ENCODE measurements at regions not wholly inside any gene's neighbourhood (a gene's known extent, or its start where the extent isn't known, plus 50 kb on each side); places are given as distances from the start of the nearest gene placed in this dataset.

DNA sequence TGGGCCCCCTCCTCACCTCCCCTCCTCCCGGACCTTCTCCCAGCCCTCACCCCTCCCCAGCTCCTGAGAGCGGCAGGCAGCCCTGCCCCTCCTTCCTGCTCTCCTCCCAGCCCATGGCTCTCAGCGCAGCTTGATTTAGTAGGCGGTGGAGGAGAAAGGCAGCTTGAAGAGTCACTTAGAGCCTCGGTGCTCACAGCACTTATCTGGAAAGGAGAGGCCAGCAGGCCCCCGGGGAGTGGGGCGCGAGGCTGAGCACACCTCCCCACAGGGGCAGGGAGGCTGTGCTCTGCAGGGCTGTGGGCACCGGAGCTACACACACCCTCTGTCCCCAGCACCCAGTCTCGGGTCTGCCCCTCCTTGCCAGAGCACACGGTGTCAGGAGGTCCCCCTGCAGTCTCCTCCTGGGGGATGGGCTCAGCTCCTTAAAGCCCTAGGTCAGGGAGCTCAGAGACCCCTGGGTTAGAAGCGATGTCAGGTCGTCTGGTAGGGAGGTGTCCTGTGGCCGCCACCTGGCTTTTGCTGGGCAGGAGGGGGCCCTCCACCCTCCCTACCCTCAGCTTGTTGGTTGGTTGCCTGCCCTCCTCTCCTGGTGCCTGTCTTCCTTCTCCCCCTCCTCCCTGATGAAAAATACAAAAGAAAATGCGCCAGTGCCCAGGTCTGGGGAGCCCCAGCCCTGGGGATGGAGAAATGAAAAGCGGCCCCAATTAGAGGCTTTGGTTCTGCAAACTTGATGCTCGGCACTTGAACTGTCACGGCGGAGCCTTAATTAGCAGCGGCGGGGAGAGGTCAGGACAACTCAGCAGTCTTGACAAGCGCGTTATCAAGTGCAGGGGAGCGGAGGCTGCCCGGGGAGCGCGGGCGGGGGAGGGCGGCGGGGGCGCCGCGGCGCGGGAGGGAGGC, 151.1 kb upstream of the GSE1 start:
- in situ Hi-C loops (cut with HindIII; ENCODE audit: low pct_unique_long_range_greater_than_20kb, low sequenced_read_pairs), result no loop called here
- DNase-seq (ENCODE audit: low read depth in 1 of 2, low spot score in 1 of 2), result peak; percentile 84 to 88
- TF ChIP-seq JUND (IDR thresholded peaks at IDR 0.05; ENCODE audit: low read depth), result no peak

DNA sequence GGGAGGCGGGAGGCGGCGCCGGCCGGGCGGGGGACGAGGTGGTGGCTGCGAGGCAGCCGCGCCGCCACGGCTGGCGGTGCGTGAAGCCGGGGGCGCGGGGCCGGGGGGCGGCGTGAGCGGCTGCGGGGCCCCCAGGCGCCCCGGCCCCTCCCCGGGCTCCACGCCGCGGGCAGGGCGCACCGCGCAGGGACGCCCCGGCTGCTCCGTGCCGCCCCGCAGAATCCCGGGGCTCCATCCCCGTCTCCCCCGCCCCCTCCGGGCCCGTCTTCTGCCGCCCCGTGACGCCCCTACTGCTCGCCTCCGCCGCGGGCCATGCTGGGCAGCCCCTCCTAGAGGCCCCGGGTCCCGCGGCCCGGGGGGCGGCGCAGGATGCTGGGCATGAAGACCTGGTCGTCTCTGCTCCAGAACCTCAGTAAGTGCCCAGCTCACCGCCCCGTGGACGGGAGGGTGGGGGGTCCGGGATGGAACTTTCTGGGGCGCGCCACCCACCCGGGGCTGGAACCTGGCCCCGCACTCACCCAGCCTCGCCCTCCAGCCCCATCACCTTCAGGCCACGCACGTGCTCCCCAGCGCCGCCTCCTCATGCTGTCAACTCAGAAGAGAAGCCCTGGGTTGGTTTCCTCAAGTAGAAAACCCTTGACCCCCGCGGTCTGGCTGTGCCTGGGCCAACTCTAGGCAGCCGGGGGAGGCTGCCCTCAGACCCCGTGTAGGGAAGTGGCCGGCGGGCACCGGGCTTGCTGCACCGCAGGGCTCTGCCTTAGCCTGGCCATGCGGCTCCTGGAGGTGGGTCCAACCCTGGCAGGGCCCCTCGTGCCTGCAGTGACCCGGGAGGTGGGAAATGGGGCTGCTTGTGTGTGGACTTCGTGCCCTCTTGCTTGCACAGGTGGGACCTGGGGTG, 150.2 kb upstream of the GSE1 start:
- peak in 1 of 2 experiments; percentile 92 for DNase-seq (ENCODE audit: low read depth in 1 of 2, low spot score in 1 of 2)
- no peak for TF ChIP-seq JUND (IDR thresholded peaks at IDR 0.05; ENCODE audit: low read depth)
- in situ Hi-C loops (cut with HindIII; ENCODE audit: low pct_unique_long_range_greater_than_20kb, low sequenced_read_pairs), result no loop called here

DNA sequence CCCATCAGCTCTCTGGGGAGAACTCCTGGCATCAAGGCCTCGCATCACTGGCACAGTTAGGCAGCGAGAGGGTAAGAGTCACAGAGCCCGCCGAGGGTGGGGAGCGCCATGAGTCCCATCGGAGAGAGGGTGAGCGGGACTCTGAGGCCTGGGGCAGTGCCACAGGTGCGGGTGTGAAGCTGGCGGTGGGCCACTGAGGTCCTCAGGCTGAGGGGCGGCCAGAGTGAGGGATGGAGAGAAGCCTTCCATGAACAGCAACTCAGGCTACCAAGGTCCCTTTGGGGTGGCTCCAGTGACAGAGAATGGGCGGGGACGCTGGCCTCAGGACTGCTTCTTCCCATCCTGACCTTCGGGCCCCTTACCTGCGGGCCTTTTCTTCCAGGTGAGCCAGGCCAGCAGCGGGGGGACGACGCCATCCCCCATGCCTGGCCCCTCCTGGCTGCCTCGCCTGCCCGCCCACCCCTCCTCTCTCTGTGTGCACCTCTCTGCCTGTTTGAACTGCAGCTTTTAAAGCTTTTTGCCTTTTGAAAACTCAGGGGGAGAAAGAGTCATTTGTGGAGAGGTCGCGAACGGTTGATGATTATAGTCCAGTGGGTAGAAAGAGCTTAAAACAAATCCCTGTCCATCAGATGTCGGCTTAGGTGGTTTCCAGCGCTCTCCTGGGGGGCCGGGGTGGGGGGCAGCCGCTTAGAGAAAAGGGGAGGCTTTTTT, 149.3 kb upstream of the GSE1 start:
- in situ Hi-C loops (cut with HindIII; ENCODE audit: low pct_unique_long_range_greater_than_20kb, low sequenced_read_pairs), result no loop called here
- no peak for TF ChIP-seq JUND (IDR thresholded peaks at IDR 0.05; ENCODE audit: low read depth)

DNA sequence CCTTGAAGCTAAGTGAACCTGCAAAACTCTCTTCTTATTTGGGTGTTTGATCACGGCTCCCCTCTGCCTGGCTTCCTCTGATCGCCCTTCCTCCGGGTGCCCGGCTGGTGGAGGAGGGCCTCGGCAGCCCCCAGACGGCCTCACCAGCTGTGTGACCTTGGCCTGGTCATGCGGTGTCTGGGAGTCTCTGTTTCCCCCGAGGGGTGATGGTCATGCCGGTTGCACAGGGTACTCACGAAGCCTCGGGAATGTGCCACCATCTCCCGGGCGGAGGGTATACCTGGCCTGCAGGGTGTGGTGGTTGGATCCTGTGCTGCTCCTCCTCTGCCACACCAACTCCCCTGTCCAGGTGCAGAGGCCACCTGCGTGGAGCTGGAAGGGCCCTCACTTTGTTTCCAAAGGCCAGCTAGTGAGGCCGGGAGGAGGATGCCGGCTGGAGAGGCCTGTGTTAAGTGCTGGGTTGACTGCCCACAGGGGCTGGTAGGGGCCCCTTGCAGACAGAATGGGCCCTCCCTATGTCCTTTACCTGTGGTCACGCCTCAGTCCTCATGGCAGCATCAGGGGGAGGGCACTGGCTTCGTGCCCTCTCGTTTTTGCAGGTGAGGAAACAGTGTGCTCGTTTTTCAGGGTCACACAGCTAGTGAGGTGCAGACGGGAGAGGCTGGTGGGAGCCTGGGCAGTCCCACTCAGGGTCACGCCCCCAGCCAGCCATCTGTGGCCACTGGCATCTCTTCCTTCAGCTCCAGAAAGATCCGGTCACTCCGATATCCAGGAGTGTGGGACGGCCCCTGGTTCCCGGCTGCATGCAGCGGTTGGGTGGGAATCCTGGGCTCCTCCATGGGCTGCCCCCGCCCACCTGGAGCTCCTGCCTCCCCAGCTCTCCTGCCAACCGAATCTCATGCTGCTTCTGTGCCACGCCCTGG, 148.5 kb upstream of the GSE1 start:
- no peak for TF ChIP-seq JUND (IDR thresholded peaks at IDR 0.05; ENCODE audit: low read depth)
- in situ Hi-C loops (cut with HindIII; ENCODE audit: low pct_unique_long_range_greater_than_20kb, low sequenced_read_pairs), result no loop called here
- peak in 1 of 2 experiments; percentile 100 for DNase-seq (ENCODE audit: low read depth in 1 of 2, low spot score in 1 of 2)

More for the DNA sequence above, 149.3 kb upstream of the GSE1 start:
- peak in 1 of 2 experiments; percentile 90 for DNase-seq (ENCODE audit: low read depth in 1 of 2, low spot score in 1 of 2)

DNA sequence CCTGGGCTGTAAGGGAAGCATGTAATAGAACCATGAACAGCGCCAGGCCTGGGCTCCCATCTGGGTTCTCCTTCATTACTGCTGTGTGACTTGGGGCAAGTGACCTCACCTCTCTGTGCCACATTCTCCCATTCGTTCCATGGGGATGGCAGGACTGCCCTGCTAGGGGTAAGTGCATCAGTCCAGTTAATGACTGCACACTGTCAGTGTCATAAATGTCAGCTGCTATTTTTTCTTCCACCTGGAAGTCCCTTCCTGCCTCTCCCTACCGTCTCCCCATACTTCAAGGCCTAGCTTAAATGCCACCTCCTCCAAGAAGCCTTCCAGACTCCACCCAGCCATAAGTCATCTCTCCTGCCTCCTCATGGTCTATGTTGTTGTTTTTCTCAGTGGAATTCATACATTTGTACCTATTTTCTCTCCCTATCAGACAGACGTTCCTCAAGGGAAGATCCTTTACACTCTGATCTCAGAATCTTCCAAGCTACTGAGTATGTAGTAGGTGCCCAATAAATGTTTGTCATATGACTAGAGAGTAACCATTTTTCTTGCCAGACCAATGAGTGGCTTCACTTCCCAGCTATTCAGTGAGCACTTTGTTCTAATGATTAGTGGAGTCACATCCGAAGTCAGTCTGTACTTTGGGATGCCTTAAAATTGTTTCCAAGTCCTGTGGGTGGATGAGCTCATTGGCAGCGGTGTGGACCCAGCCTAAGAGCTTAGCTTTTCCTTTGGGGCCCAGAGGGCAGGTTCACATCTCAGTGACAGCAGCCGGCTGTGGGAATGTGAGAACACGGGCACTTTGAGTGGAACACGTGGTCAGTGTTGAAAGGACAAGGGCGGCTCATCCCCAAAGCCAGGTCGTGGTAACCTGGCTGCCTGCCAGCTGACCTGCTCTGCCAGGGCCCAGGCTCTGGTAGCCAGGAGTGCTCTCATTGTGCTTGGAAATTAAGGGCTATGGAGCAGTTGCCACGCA, 147.5 kb upstream of the GSE1 start:
- no peak for TF ChIP-seq JUND (IDR thresholded peaks at IDR 0.05; ENCODE audit: low read depth)
- DNase-seq (ENCODE audit: low read depth in 1 of 2, low spot score in 1 of 2), result peak; percentile 84 to 100
- in situ Hi-C loops (cut with HindIII; ENCODE audit: low pct_unique_long_range_greater_than_20kb, low sequenced_read_pairs), result no loop called here

DNA sequence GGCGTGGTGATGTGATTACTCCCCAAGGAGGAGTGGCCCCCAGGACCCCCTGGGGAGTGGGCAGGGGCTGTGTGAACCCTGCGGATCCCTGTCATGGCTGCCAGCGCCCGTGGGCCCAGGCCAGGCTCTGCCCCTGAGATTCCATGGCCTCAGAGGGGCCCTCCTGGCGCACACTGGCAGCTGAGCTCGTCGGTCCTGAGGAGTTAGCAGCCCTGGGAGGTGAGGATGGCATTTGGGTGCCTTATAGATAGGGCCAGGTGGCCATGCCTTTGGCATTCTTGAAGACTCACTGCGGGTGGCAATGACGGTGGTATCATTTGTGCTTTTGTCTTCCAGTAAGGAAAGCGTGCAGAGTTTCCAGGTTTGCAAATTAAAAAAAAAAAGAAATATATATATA, 146.8 kb upstream of the GSE1 start:
- no peak for TF ChIP-seq JUND (IDR thresholded peaks at IDR 0.05; ENCODE audit: low read depth)
- in situ Hi-C loops (cut with HindIII; ENCODE audit: low pct_unique_long_range_greater_than_20kb, low sequenced_read_pairs), result no loop called here

DNA sequence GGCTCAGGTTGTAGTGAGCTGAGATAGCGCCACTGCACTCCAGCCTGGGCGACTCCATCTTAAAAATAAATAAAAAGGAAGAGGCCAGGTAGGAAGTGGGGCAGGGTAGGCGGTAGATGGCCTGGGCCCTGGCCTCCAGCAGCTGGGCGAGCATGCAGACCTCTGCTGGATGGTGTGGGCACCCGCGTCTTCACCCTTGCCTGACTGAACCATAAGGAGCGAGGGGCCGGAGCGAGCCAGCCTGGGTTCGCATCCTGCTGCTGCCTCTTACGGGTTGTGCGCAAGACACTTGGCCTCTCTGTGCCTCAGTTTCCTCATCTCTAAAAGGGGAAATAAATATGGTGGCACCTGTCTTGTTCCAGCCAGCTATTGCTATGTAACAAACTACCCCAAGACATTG, 146.1 kb upstream of the GSE1 start:
- no peak for DNase-seq (ENCODE audit: low read depth in 1 of 2, low spot score in 1 of 2)
- in situ Hi-C loops (cut with HindIII; ENCODE audit: low pct_unique_long_range_greater_than_20kb, low sequenced_read_pairs), result no loop called here
- no peak for TF ChIP-seq JUND (IDR thresholded peaks at IDR 0.05; ENCODE audit: low read depth)

More for the DNA sequence above, 146.8 kb upstream of the GSE1 start:
- no peak for DNase-seq (ENCODE audit: low read depth in 1 of 2, low spot score in 1 of 2)

DNA sequence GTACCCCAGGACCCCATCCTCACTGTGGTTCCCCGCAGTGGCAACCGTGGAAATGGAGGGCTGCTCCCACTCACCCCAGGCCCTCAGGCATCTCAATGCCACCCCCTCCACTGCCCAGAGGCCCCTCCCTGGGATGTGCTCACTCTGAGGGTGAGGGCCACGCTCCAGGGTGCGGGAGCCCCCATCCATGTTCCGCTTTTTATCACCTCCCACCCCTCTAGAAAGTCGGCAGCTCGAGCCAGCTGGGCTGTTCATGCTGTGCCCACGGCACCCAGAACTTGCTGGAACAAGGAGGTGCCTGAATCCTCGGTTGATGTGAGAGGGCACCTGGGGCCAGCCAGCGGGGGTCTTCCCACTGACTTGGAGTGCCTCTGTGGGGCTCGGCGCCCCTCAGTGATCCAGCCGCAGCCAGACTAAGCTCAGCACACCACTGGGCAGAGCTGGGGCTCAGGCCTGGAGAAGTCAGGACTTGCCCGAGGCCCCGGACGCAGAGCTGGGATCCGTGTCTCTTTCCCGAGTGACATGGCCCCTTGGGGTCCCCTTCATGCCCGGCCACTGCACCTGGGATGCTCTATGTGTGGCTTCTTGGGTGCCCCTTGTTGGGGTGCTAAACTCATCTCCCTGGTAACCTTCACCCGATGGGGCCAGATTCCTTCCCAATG, 143.1 kb upstream of the GSE1 start:
- TF ChIP-seq JUND (IDR thresholded peaks at IDR 0.05; ENCODE audit: low read depth), result no peak
- in situ Hi-C loops (cut with HindIII; ENCODE audit: low pct_unique_long_range_greater_than_20kb, low sequenced_read_pairs), result no loop called here
- DNase-seq (ENCODE audit: low read depth in 1 of 2, low spot score in 1 of 2), result no peak

DNA sequence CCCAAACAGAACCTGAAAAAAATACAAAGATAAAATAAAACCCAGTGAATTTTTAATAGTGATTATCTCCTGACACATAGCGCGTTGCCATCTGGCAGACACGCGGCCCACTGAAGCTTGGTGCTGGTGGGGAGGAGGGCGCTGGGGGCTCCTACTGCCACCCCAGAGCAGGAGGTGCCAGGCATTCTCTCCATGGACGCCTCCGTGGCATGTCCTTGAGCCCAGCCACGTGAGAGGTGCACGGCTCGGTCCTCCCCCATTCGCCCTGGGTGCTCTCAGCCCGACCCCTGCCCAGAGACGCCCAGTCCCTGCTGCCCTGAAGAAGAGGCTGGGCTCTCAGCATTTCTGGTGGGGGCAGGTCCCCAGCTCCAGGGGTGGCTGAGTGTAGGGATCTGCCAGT, 142.2 kb upstream of the GSE1 start:
- no peak for TF ChIP-seq JUND (IDR thresholded peaks at IDR 0.05; ENCODE audit: low read depth)
- peak in 1 of 2 experiments; percentile 54 for DNase-seq (ENCODE audit: low read depth in 1 of 2, low spot score in 1 of 2)
- in situ Hi-C loops (cut with HindIII; ENCODE audit: low pct_unique_long_range_greater_than_20kb, low sequenced_read_pairs), result no loop called here

Measured in T47D (cell line).